ENCODE measurements at regions not wholly inside any gene's neighbourhood (a gene's known extent, or its start where the extent isn't known, plus 50 kb on each side); places are given as distances from the start of the nearest gene placed in this dataset.

DNA sequence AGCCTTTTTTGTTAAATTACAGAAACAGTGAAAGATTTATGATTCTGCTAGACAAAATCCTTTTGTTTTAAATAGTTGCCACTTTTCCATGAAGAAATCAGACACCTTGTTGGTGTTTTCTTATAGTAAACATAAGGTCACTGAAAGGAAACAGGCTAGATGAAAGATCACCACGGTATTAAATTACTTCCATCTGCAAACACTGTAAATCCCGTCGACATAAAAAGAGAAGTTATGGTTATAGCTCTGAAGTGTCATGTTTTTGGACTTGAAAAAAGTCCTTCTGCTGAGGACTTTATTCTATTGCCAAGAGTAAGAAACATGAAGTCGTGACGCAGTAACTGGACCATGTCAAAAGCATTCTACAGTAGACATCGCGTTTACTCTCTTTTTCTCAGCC lies 567.6 kb upstream of the SLIT2 start:
- DNase-seq (ENCODE audit: low spot score), result no peak
- TF ChIP-seq, protein P1, sequence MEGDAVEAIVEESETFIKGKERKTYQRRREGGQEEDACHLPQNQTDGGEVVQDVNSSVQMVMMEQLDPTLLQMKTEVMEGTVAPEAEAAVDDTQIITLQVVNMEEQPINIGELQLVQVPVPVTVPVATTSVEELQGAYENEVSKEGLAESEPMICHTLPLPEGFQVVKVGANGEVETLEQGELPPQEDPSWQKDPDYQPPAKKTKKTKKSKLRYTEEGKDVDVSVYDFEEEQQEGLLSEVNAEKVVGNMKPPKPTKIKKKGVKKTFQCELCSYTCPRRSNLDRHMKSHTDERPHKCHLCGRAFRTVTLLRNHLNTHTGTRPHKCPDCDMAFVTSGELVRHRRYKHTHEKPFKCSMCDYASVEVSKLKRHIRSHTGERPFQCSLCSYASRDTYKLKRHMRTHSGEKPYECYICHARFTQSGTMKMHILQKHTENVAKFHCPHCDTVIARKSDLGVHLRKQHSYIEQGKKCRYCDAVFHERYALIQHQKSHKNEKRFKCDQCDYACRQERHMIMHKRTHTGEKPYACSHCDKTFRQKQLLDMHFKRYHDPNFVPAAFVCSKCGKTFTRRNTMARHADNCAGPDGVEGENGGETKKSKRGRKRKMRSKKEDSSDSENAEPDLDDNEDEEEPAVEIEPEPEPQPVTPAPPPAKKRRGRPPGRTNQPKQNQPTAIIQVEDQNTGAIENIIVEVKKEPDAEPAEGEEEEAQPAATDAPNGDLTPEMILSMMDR (IDR thresholded peaks at IDR 0.05), result no peak

DNA sequence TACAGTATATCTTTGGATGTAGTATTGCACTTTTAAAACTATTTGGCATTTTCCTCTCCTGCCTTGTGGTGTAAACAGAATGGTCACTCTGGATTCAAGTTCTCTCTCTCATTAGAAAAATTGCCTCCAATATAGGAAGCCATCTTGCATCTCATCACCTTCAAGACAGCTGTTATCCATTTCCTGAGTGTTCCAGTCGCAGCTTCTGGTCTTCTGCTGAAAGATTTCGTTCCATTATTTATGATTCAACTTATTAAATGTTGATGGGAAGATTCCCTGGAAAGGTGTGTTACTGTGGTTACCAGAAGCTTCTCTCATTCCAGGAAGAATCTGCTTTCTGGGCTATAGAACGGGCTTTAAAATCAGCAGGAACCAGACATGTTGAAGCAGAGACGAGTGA lies 568.3 kb upstream of the SLIT2 start:
- no peak for ATAC-seq (ENCODE audit: insufficient number of reproducible peaks, low FRiP score, low read depth)
- TF ChIP-seq, protein P1 (IDR thresholded peaks at IDR 0.05), result no peak
- Histone ChIP-seq H3K9me3 (no peaks in the 10 kb centered on the region), H3K27ac (no peak overlapping the region), H3K4me1 (ENCODE audit: control insufficient read depth in 1 of 2, low read depth in 2 of 2) (no peaks in the 10 kb centered on the region), H3K36me3 (no peaks in the 10 kb centered on the region), H3K4me3 (no peak overlapping the region), H3K27me3 (replicated peaks; ENCODE audit: insufficient read depth) (no peaks in the 10 kb centered on the region)
- no peak for DNase-seq (ENCODE audit: low spot score)

More for the DNA sequence above, 567.6 kb upstream of the SLIT2 start:
- H3K9me3 ChIP-seq, result no peaks in the 10 kb centered on the region
- H3K4me1 ChIP-seq (ENCODE audit: control insufficient read depth in 1 of 2, low read depth in 2 of 2), result no peaks in the 10 kb centered on the region
- ATAC-seq (ENCODE audit: insufficient number of reproducible peaks, low FRiP score, low read depth), result no peak
- no peak overlapping the region for H3K4me3 ChIP-seq
- no peaks in the 10 kb centered on the region for H3K27me3 ChIP-seq (replicated peaks; ENCODE audit: insufficient read depth)
- no peaks in the 10 kb centered on the region for H3K36me3 ChIP-seq
- no peak overlapping the region for H3K27ac ChIP-seq

- H3K4me3 ChIP-seq, result no peak overlapping the region
- TF ChIP-seq, protein P1 (IDR thresholded peaks at IDR 0.05), result no peak
- no peaks in the 10 kb centered on the region for H3K27me3 ChIP-seq (replicated peaks; ENCODE audit: insufficient read depth)
- H3K27ac ChIP-seq, result no peak overlapping the region
- peaks cover 0 to 9% of the 10 kb centered on the region in 2 donors for H3K4me1 ChIP-seq (ENCODE audit: control insufficient read depth in 1 of 2, low read depth in 2 of 2)
- no peak for ATAC-seq (ENCODE audit: insufficient number of reproducible peaks, low FRiP score, low read depth)
- H3K36me3 ChIP-seq, result no peaks in the 10 kb centered on the region
- no peaks in the 10 kb centered on the region for H3K9me3 ChIP-seq
- no peak for DNase-seq (ENCODE audit: low spot score)
These were observed 574.5 kb upstream of the SLIT2 start for GRCh38 chr4:19677211-19677610.

GRCh38 chr4:19675172-19675811 lies 576.4 kb upstream of the SLIT2 start:
- TF ChIP-seq, protein P1 (IDR thresholded peaks at IDR 0.05), result no peak
- Histone ChIP-seq H3K36me3 (no peaks in the 10 kb centered on the region), H3K4me1 (ENCODE audit: control insufficient read depth in 1 of 2, low read depth in 2 of 2) (peaks cover 0 to 9% of the 10 kb centered on the region in 2 donors), H3K27me3 (replicated peaks; ENCODE audit: insufficient read depth) (no peaks in the 10 kb centered on the region), H3K9me3 (peaks cover 4% of the 10 kb centered on the region), H3K4me3 (no peak overlapping the region), H3K27ac (no peak overlapping the region)
- ATAC-seq (ENCODE audit: insufficient number of reproducible peaks, low FRiP score, low read depth) (no peak), DNase-seq (ENCODE audit: low spot score) (no peak)

GRCh38 chr4:19659101-19659500 lies 592.6 kb upstream of the SLIT2 start:
- no peaks in the 10 kb centered on the region for H3K4me1 ChIP-seq (ENCODE audit: control insufficient read depth in 1 of 2, low read depth in 2 of 2)
- no peak overlapping the region for H3K27ac ChIP-seq
- TF ChIP-seq, protein P1 (IDR thresholded peaks at IDR 0.05), result no peak
- H3K9me3 ChIP-seq, result no peaks in the 10 kb centered on the region
- ATAC-seq (ENCODE audit: insufficient number of reproducible peaks, low FRiP score, low read depth) (no peak), DNase-seq (ENCODE audit: low spot score) (no peak)
- no peaks in the 10 kb centered on the region for H3K36me3 ChIP-seq
- no peaks in the 10 kb centered on the region for H3K27me3 ChIP-seq (replicated peaks; ENCODE audit: insufficient read depth)
- no peak overlapping the region for H3K4me3 ChIP-seq
